Astrocyte (in vitro differentiated cells and primary cell): ENCODE measurements at regions not wholly inside any gene's neighbourhood (a gene's known extent, or its start where the extent isn't known, plus 50 kb on each side); places are given as distances from the start of the nearest gene placed in this dataset.

Source experiments
- CTCF ChIP-seq: IDR thresholded peaks from 2 replicates; pipeline ENCODE4 v1.5.1; 2011; ENCODE audit warnings: low read depth, mild to moderate bottlenecking, inconsistent platforms, low read length, moderate library complexity; ENCODE audit not compliant: insufficient read depth
- EZH2 ChIP-seq: IDR thresholded peaks from 2 replicates; pipeline ENCODE4 v1.6.1; 2012; ENCODE audit warnings: mild to moderate bottlenecking, low read length, inconsistent platforms; ENCODE audit not compliant: insufficient read depth

- no peak for TF ChIP-seq CTCF
- TF ChIP-seq EZH2, result no peak
Observed at GRCh38 chr9:74132986-74133385, 364.1 kb upstream of the RORB start.
